Left ventricle myocardium inferior (tissue), 1 donor: ENCODE measurements at regions not wholly inside any gene's neighbourhood (a gene's known extent, or its start where the extent isn't known, plus 50 kb on each side); places are given as distances from the start of the nearest gene placed in this dataset.

Experiments used
- DNase-seq: peaks from one replicate; pipeline ENCODE4 v3.0.0-alpha.2; 2020
- H3K27ac ChIP-seq: fragments of 200-600 bp; replicated peaks from 2 replicates; pipeline ENCODE4 v1.8.0; 2021
- H3K27me3 ChIP-seq: fragments of 200-600 bp; 2 replicates; pipeline ENCODE4 v1.8.0; 2021; ENCODE audit warnings: low read depth
- H3K36me3 ChIP-seq: fragments of 200-600 bp; 2 replicates; pipeline ENCODE4 v1.8.0; 2021
- H3K4me1 ChIP-seq: fragments of 200-600 bp; 2 replicates; pipeline ENCODE4 v1.8.0; 2021
- H3K4me3 ChIP-seq: fragments of 200-600 bp; 2 replicates; pipeline ENCODE4 v1.8.0; 2021; ENCODE audit warnings: mild to moderate bottlenecking, moderate library complexity
- H3K9me3 ChIP-seq: fragments of 200-600 bp; replicated peaks from 2 replicates; pipeline ENCODE4 v1.8.0; 2021
- CTCF ChIP-seq: fragments of 200-600 bp; IDR thresholded peaks from 2 replicates; pipeline ENCODE4 v1.8.0; 2021; ENCODE audit warnings: antibody characterized with exemption, mild to moderate bottlenecking, borderline replicate concordance
- intact Hi-C: fragments of 100-400 bp; cut with micrococcal nuclease; formaldehyde crosslinking; loops from one replicate; pipeline ENCODE4 v1.11.0; 2022
- donor health status: DM: no; HTN: yes; CAD: no; lungs with severe emphysema.

GRCh38 chr4:126086041-126086440, 771.3 kb downstream of the FAT4 start:
- Histone ChIP-seq H3K9me3 (no peaks in the 10 kb centered on the region), H3K4me1 (no peaks in the 10 kb centered on the region), H3K27me3 (no peaks in the 10 kb centered on the region), H3K27ac (no peak overlapping the region), H3K4me3 (no peak overlapping the region), H3K36me3 (no peaks in the 10 kb centered on the region)
- no peak for DNase-seq
- TF ChIP-seq CTCF, result no peak
- intact Hi-C loops, result no loop called here

GRCh38 chr4:126087101-126087500, 772.3 kb downstream of the FAT4 start:
- TF ChIP-seq CTCF, result no peak
- Histone ChIP-seq H3K9me3 (no peaks in the 10 kb centered on the region), H3K4me3 (no peak overlapping the region), H3K27me3 (no peaks in the 10 kb centered on the region), H3K4me1 (no peaks in the 10 kb centered on the region), H3K36me3 (no peaks in the 10 kb centered on the region), H3K27ac (no peak overlapping the region)
- no peak for DNase-seq
- intact Hi-C loops, result no loop called here

- H3K36me3 ChIP-seq, result no peaks in the 10 kb centered on the region
- peaks cover 5% of the 10 kb centered on the region for H3K9me3 ChIP-seq
- no peaks in the 10 kb centered on the region for H3K4me1 ChIP-seq
- H3K4me3 ChIP-seq, result no peak overlapping the region
- intact Hi-C loops, result no loop called here
- no peaks in the 10 kb centered on the region for H3K27me3 ChIP-seq
- H3K27ac ChIP-seq, result no peak overlapping the region
- no peak for TF ChIP-seq CTCF
- DNase-seq, result no peak
Observed at GRCh38 chr4:126097155-126097799, 782.5 kb downstream of the FAT4 start.

- H3K4me1 ChIP-seq, result no peaks in the 10 kb centered on the region
- intact Hi-C loops, result no loop called here
Observed at GRCh38 chr4:126106658-126107057, 791.9 kb downstream of the FAT4 start.

GRCh38 chr4:126109836-126110235, 795.1 kb downstream of the FAT4 start:
- Histone ChIP-seq H3K36me3 (no peaks in the 10 kb centered on the region), H3K27me3 (no peaks in the 10 kb centered on the region), H3K4me1 (no peaks in the 10 kb centered on the region), H3K9me3 (peaks cover 47% of the 10 kb centered on the region), H3K27ac (no peak overlapping the region), H3K4me3 (no peak overlapping the region)
- no peak for DNase-seq
- intact Hi-C loops, result no loop called here
- TF ChIP-seq CTCF, result no peak

More at GRCh38 chr4:126106658-126107057, 791.9 kb downstream of the FAT4 start:
- no peaks in the 10 kb centered on the region for H3K27me3 ChIP-seq
- H3K9me3 ChIP-seq, result peaks cover 15% of the 10 kb centered on the region
- no peak overlapping the region for H3K27ac ChIP-seq
- no peaks in the 10 kb centered on the region for H3K36me3 ChIP-seq
- TF ChIP-seq CTCF, result no peak
- no peak overlapping the region for H3K4me3 ChIP-seq
- no peak for DNase-seq
